Lower lobe of right lung (tissue), 2 donors: ENCODE measurements at regions not wholly inside any gene's neighbourhood (a gene's known extent, or its start where the extent isn't known, plus 50 kb on each side); places are given as distances from the start of the nearest gene placed in this dataset.

Experiments
- ATAC-seq, 2 donors: fragments of 200-7000 bp; cut with Tn5 transposase; one replicate each; pipeline ENCODE4 v1.9.1; 2020 to 2022; ENCODE audit warnings: mild to moderate bottlenecking in 2 of 2, moderate library complexity in 2 of 2
- DNase-seq: peaks from one replicate; pipeline ENCODE4 v3.0.0-alpha.2; 2020
- H3K27ac ChIP-seq: fragments of 200-600 bp; one replicate; pipeline ENCODE4 v1.8.0; 2022
- H3K27me3 ChIP-seq: fragments of 200-600 bp; one replicate; pipeline ENCODE4 v1.8.0; 2022; ENCODE audit warnings: low read depth
- H3K36me3 ChIP-seq: fragments of 200-600 bp; one replicate; pipeline ENCODE4 v1.8.0; 2022; ENCODE audit warnings: mild to moderate bottlenecking
- H3K4me1 ChIP-seq: fragments of 200-600 bp; one replicate; pipeline ENCODE4 v1.8.0; 2022
- H3K4me3 ChIP-seq: fragments of 200-600 bp; one replicate; pipeline ENCODE4 v1.8.0; 2022; ENCODE audit warnings: mild to moderate bottlenecking
- H3K9me3 ChIP-seq: fragments of 200-600 bp; one replicate; pipeline ENCODE4 v1.8.0; 2022
- intact Hi-C: fragments of 100-400 bp; cut with DNase I; formaldehyde crosslinking; loops from one replicate; pipeline ENCODE4 v1.11.0; 2022
- TF ChIP-seq, protein P1 (sequence below): fragments of 200-600 bp; IDR thresholded peaks from one replicate; pipeline ENCODE4 v1.8.0; 2022; ENCODE audit warnings: antibody characterized with exemption, mild to moderate bottlenecking
- donor health status: DM: no; HTN: yes; CAD: no; lungs with severe emphysema.

DNA sequence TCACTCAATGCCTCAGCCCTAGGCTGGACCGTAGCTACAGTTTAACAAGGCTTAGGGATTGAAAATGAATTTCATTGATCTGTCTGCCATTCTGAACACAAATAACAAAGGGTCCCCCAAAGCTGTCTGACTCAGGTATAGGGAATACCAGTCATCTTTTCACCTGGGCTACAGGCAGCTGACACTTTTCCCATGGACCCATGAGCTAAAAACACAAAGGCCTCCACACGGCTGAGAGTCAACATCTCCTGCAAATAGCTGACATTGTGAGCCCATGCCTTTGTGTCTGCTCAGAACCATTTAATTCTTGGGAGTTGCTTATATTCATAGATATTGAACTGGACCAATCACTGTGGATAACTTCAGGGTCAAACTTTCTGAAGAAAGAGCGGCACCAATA, 121.1 kb upstream of the SLIT3 start:
- no peak overlapping the region for H3K4me3 ChIP-seq
- no peak for DNase-seq
- intact Hi-C loops: no loop called here
- no peak for ATAC-seq
- TF ChIP-seq, protein P1, sequence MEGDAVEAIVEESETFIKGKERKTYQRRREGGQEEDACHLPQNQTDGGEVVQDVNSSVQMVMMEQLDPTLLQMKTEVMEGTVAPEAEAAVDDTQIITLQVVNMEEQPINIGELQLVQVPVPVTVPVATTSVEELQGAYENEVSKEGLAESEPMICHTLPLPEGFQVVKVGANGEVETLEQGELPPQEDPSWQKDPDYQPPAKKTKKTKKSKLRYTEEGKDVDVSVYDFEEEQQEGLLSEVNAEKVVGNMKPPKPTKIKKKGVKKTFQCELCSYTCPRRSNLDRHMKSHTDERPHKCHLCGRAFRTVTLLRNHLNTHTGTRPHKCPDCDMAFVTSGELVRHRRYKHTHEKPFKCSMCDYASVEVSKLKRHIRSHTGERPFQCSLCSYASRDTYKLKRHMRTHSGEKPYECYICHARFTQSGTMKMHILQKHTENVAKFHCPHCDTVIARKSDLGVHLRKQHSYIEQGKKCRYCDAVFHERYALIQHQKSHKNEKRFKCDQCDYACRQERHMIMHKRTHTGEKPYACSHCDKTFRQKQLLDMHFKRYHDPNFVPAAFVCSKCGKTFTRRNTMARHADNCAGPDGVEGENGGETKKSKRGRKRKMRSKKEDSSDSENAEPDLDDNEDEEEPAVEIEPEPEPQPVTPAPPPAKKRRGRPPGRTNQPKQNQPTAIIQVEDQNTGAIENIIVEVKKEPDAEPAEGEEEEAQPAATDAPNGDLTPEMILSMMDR: no peak
- H3K27ac ChIP-seq: no peak overlapping the region
- no peaks in the 10 kb centered on the region for H3K27me3 ChIP-seq
- H3K9me3 ChIP-seq: no peaks in the 10 kb centered on the region
- no peaks in the 10 kb centered on the region for H3K4me1 ChIP-seq
- H3K36me3 ChIP-seq: no peaks in the 10 kb centered on the region

DNA sequence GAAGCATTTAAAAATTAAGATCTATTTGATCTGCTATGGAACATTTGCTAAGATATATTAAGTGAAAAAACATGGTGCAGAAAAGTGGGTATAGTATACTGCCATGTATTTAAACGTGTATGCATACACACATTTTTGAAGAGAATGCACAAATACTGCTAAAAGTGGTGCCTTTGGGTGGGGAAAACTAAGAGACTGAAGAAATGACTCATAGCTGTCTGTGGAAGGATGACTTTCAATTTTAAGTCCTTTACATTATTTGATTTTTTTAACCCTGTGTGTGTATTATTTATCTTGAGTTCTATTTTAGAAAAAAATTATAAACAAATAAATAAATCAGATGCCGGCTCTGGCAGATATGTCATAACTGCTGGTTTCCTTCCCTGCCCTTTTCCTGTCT, 120.7 kb upstream of the SLIT3 start:
- H3K27me3 ChIP-seq: no peaks in the 10 kb centered on the region
- intact Hi-C loops: no loop called here
- DNase-seq (no peak), ATAC-seq (no peak)
- H3K4me3 ChIP-seq: no peak overlapping the region
- H3K36me3 ChIP-seq: no peaks in the 10 kb centered on the region
- TF ChIP-seq, protein P1: no peak
- no peaks in the 10 kb centered on the region for H3K4me1 ChIP-seq
- no peaks in the 10 kb centered on the region for H3K9me3 ChIP-seq
- H3K27ac ChIP-seq: no peak overlapping the region

DNA sequence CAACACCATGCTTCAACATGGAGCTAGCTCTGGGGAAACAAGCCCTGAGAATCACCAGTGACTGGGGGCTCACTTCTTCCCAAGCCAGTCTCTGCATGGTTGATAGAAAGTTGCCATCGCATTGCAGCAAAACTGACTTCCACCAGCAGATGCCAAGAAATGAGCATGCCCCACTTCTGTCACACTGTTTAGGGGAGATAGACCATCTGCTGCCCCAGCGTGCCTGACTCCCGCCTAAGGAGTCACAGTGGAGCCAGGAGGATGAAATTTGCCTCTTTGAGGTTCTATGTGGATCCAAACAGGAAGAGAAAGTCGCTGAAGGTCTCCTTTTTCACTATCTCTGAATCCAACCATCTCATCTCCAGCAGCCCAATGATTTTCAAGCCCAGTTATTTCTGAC, 116.7 kb upstream of the SLIT3 start:
- H3K27me3 ChIP-seq: no peaks in the 10 kb centered on the region
- ATAC-seq (peak in 1 of 2 donors; percentile 19), DNase-seq (no peak)
- intact Hi-C loops: no loop called here
- no peaks in the 10 kb centered on the region for H3K4me1 ChIP-seq
- H3K36me3 ChIP-seq: no peaks in the 10 kb centered on the region
- H3K9me3 ChIP-seq: no peaks in the 10 kb centered on the region
- H3K27ac ChIP-seq: no peak overlapping the region
- TF ChIP-seq, protein P1: no peak
- no peak overlapping the region for H3K4me3 ChIP-seq

DNA sequence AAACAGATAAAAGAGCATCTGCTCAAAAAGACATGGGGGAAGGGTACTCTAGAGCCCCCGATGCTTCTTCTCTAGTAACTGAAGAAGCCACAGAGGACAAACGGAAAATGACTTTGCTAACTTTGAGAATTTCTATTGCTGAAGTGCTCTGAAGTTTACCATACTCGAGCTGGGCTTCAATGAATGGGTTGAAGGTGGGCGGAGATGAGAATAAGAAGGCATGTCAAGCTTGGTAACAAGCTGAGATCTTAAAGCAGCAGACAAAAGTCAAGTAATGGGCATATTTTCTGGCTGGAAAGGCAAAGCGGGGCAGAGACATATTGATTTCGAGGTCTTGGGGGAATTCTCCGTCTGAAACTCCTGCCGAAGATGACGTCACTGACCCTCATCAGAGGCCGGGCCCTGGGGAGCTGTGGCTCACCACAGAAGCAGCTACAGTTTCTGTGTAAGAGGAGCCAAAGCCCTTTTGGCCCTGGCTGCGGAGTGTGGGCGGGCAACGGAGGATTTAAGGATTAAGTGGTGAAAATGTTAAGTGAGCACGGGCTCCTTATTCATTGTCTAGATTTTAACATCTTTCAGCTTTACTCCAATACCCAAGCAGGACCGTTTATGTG, 115.8 kb upstream of the SLIT3 start:
- no peaks in the 10 kb centered on the region for H3K27me3 ChIP-seq
- H3K27ac ChIP-seq: no peak overlapping the region
- H3K9me3 ChIP-seq: no peaks in the 10 kb centered on the region
- TF ChIP-seq, protein P1: no peak
- DNase-seq (no peak), ATAC-seq (no peak)
- no peaks in the 10 kb centered on the region for H3K36me3 ChIP-seq
- intact Hi-C loops: no loop called here
- H3K4me1 ChIP-seq: no peaks in the 10 kb centered on the region
- H3K4me3 ChIP-seq: no peak overlapping the region

DNA sequence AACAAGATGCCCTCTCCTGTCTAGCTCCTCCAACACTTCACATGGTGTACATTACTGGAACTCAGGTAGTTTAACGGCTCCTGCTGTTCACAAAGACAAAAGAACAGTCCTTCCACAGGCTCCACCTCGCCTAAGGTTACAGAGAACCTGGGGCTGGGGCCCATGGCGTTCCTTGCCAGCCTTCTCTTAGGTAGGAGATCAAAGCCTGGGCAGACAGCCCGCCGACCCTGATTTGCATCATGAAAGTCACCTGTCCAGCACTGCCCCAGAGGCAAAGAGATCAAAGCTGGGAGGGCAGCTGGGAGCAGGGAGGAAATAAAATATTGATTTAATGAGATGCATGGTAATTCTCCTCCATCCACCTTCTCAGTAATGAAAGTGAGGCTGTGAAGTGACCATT, 115.0 kb upstream of the SLIT3 start:
- H3K9me3 ChIP-seq: no peaks in the 10 kb centered on the region
- TF ChIP-seq, protein P1: no peak
- intact Hi-C loops: no loop called here
- DNase-seq: no peak
- H3K27ac ChIP-seq: no peak overlapping the region
- no peak overlapping the region for H3K4me3 ChIP-seq
- H3K27me3 ChIP-seq: no peaks in the 10 kb centered on the region
- no peak for ATAC-seq
- H3K4me1 ChIP-seq: no peaks in the 10 kb centered on the region
- H3K36me3 ChIP-seq: no peaks in the 10 kb centered on the region

DNA sequence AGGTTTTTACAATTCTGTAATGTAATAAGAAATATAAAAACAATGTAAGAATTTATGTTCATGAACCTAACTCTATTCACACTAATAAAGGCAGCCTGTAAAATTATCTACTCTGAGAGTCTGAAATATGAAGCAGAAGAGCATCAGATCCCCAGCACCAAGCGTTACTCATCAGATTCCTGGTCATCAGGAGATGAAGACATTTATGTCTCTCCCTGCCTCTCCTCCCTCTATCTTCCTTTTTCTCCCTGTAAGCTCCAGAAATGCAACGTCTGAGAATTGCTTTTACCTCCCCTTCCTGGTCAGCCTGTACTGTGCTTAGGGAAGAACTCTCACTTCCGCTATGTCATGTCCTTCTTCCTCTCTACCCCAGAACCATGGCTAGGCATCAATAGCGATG, 114.4 kb upstream of the SLIT3 start:
- intact Hi-C loops: no loop called here
- H3K36me3 ChIP-seq: no peaks in the 10 kb centered on the region
- TF ChIP-seq, protein P1: no peak
- H3K4me1 ChIP-seq: no peaks in the 10 kb centered on the region
- no peak overlapping the region for H3K4me3 ChIP-seq
- ATAC-seq (no peak), DNase-seq (no peak)
- H3K9me3 ChIP-seq: no peaks in the 10 kb centered on the region
- H3K27ac ChIP-seq: no peak overlapping the region
- H3K27me3 ChIP-seq: no peaks in the 10 kb centered on the region
